ENCODE measurements at regions not wholly inside any gene's neighbourhood (a gene's known extent, or its start where the extent isn't known, plus 50 kb on each side); places are given as distances from the start of the nearest gene placed in this dataset.

DNA sequence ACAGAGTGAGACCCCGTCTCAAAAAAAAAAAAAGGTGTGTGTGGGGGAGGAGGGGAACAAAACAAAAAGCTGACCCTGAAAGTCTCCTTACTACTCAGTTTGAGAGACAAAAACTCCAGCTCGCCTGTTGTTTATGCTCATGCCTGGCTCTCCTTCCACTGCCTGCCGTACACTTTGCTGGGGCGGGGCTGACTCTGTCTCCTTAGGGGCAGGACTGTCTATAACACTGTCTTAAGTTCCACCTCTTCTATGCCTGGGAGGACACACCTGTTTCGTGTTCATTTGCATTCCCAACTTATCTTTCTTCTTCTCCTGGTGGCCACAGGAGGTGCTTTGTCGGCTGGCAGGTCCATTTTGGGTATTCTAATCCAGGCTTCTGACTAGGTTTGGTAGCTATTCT, 81.4 kb downstream of the MTNR1A start:
- TF ChIP-seq, protein P1, sequence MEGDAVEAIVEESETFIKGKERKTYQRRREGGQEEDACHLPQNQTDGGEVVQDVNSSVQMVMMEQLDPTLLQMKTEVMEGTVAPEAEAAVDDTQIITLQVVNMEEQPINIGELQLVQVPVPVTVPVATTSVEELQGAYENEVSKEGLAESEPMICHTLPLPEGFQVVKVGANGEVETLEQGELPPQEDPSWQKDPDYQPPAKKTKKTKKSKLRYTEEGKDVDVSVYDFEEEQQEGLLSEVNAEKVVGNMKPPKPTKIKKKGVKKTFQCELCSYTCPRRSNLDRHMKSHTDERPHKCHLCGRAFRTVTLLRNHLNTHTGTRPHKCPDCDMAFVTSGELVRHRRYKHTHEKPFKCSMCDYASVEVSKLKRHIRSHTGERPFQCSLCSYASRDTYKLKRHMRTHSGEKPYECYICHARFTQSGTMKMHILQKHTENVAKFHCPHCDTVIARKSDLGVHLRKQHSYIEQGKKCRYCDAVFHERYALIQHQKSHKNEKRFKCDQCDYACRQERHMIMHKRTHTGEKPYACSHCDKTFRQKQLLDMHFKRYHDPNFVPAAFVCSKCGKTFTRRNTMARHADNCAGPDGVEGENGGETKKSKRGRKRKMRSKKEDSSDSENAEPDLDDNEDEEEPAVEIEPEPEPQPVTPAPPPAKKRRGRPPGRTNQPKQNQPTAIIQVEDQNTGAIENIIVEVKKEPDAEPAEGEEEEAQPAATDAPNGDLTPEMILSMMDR (IDR thresholded peaks at IDR 0.05) = no peak
- no peak for TF ChIP-seq POLR2A (IDR thresholded peaks at IDR 0.05)

Measured in body of pancreas (tissue), 4 donors.